Ammon's horn (tissue), 1 donor: ENCODE measurements at regions not wholly inside any gene's neighbourhood (a gene's known extent, or its start where the extent isn't known, plus 50 kb on each side); places are given as distances from the start of the nearest gene placed in this dataset.
"Not testable (repeated sequence)": the region's sequence is repeated elsewhere in the genome, so short reads cannot be mapped to it uniquely, and the experiment has no call there.

ENCODE experiments used
- DNase-seq: peaks from one replicate; pipeline ENCODE4 v3.0.0-alpha.2; 2016; ENCODE audit warnings: low spot score

GRCh38 chr7:149714081-149714909, 59.1 kb downstream of the ZNF467 start:
- peak; percentile 89 for DNase-seq

GRCh38 chr7:149713731-149714068, 59.7 kb downstream of the ZNF467 start:
- no peak for DNase-seq

DNA sequence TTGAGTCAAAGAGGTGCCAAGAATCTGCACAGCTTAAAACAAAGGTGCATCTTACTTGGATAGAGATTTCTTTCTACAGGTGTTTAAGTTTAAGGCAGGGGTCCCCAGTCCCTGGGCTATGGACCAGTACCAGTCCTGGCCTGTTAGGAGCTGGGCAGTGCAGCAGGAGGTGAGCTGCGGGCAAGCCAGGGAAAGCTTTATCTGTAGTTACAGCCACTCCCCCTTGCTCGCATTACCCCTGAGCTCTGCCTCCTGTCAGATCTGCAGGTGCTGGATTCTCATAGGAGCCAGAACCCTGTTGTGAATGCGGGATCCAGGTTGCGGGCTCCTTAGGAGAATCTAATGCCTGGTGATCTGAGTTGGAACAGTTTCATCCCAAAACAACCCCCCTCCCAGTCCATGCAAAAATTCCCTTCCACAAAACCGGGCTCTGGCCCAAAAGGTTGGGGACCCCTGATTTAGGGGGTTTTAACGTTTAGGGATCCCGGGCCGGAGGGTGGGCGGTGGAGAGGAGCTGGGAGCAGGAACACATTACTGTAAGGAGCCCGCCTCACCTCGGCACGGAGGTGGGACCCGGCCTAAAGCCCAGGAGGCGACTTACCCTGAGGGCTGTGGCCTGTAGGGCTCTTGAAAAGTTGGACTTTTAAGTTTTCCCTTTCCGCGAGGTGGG, 60.2 kb downstream of the ZNF467 start:
- no peak for DNase-seq

DNA sequence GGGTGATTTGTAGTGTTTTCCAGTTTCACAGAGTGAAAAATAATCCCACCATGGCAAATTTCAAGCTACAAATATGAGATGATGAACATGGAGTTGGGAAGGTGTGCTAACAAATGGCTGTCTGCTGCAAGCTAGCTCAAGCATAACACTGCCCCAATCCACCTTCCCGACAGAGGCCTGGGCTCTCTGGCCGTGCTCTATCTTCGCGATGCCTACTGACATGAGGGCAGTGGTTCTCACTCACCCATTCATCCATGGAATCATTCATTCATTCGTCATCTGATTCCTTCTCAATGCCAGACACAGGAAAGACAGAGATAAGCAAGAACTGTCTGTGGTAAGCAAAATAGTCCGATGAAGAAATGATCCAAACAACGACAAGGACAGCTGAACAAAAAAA, 65.4 kb downstream of the ZNF467 start:
- no peak for DNase-seq

DNA sequence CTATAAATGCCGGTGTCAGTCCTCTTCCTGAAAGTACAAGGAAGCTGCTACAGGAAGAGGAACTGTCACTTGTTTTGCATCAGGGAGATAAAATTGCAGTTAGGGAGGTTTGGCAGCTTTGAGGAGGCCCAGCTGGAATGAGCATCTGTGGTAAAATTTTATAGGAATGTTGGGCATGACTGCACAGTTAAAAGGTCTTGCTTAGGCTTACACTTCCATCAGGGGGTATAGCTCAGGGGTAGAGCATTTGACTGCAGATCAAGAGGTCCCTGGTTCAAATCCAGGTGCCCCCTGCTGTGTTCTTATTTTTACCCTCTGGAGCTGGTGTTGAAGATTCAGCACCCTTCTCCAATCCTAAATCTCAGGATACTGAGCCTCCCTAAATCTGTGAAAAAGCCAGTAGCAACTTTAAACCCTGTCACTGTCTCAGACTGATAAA, 65.9 kb downstream of the ZNF467 start:
- DNase-seq = no peak

DNA sequence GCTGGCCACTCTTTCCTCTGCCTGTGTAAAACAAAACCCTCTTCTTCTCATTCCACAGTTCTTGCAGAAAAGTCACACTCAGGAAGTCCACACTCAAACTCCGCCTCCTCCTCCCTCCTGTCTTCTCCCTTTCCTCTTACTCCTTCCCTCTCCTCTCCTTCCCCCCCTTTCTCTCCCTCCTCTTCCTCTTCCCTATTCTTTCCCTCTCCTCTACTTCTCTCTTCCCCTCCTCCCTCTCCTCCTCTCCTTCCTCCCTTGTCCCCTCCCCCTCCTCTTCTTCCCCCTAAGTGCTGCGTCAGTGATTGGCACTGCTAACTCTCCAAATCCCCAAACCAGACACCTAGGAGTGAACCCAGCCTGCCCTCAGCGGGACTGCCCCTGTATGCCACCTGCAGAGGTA, 67.0 kb downstream of the ZNF467 start:
- DNase-seq = no peak

DNA sequence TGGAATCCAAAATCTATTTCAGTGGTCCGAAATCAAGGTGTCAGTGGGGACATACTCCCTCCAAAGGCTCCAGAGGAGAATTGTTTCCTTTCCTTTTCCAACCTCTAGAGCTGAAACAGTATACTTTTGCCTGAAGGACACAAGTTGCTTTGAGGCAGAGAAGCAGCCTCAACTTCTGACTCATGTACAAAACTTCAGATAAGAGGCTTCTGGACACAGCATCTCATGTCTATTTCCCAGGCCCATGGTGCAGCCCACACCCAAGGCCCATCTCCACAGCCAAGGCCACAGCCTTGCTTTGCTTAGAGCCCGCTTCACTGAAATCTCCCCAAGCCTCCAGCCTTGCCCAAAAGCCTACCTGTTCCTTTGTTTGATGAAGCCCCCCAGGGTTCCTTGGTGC, 68.9 kb downstream of the ZNF467 start:
- no peak for DNase-seq

DNA sequence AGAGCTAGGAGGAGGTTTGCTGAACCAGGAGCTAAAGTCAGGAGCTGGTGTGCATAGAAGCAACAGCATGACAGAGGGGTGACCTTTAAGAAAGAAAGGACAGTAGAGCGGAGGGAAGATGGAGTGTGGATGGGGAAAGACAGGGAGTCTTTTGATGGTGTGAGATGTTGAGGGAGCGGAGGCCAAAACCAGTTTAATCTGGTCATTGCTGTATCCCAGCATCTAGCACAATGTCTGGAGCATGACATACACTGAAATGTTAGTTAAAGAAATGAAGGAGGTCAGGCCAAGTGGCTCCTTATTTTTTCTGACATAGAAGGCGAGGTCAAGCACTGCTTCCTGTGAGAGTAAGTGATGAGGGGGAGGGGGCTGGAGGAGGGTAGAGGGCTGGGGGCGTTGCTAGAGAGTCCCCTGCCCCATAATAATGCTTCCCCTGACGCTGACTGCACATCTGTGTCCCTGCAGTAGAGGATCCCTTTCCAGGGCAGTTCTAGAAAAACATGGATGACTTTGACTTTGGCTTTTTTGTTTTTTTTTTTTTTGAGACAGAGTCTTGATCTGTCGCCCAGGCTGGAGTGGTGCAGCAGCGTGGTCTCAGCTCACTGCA, 70.2 kb downstream of the ZNF467 start:
- no peak for DNase-seq

DNA sequence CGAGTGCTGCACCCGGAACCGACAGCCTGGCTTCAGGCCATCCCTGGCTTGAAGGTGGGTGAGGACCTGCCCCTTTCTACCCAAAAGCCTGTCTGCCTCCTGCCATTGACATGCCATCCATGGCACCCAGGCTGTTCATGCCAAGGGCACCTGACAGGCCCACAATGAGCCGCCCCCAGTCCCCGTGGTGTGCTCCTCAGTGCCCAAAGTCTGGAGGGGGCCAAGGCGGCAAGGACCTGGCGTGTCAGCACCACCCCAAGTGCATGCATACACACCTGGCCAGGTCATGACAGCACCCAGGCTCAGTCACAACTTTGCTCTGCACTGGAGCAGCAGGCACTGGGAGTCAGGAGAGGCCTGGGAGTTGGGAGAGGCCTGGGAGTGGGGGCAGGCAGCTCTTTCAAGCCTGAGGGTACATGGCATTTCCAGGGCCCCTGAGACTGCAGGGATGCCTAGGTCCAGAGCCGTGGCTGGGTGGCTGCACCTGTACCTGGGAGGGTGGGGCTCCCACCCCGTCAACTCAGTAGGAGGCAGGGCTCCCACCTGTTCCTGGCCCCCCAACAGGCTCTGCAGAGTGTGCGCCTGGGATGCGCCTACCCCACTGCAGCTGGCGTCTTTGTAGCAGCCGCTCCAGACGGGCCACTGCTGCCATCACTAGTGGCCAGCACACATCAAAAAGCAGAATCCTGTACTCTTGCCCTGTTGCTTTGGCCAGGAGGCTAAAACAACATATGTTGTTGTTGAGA, 71.7 kb downstream of the ZNF467 start:
- no peak for DNase-seq

GRCh38 chr7:149697767-149698166, 75.6 kb downstream of the ZNF467 start:
- not testable (repeated sequence) for DNase-seq

GRCh38 chr7:149696280-149696679, 77.1 kb downstream of the ZNF467 start:
- no peak for DNase-seq

- DNase-seq = no peak
These were observed 80.8 kb downstream of the ZNF467 start for GRCh38 chr7:149692557-149692982.

DNA sequence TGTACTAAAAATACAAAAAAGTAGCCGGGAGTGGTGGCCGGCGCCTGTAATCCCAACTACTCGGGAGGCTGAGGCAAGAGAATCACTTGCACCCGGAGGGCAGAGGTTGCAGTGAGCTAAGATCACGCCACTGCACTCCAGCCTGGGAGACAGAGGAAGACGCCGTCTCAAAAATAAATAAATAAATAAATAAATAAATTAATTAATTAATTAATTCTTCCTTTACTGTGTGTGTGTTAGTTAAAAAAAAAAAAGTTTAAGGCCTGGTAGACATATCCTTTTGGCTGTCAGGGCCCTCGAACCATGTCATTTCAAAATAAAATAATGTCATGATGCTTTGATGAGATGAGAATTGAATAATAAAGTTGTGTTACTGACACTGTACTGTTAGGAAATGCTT, 81.3 kb downstream of the ZNF467 start:
- no peak for DNase-seq

DNA sequence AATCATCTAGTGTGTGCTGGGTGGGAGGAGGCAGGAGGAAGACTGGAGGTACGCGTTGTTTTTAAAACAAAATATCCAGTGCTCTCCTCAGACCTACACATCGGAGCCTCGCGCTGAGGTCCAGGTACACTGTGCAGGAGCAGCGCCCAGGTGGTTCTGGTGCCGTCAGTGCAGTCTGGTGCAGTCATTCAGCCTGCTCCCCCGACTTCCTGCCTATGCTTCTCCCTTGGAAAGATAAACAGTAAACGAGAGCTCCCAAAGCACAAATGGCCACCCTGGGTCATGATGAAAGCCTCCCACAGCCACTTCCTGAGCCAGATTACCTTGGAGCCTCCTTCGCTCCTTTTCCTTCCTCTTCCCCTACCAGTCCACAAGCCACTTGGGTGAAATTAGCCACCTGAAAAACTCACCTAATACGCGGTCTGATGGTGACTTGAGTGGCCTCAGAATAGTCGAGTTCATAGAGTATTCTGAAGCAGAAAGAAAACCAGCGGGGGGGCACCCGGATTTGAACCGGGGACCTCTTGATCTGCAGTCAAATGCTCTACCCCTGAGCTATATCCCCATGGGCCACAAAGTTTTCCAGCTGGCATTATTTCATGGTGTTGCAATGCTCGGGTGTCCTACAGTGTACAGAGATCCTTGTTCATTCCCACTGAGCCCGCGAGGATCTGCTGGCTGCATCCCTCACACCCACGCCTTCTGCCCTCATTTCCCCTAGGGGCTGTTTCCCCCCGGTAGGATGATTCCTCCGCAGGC, 82.5 kb downstream of the ZNF467 start:
- DNase-seq = no peak

DNA sequence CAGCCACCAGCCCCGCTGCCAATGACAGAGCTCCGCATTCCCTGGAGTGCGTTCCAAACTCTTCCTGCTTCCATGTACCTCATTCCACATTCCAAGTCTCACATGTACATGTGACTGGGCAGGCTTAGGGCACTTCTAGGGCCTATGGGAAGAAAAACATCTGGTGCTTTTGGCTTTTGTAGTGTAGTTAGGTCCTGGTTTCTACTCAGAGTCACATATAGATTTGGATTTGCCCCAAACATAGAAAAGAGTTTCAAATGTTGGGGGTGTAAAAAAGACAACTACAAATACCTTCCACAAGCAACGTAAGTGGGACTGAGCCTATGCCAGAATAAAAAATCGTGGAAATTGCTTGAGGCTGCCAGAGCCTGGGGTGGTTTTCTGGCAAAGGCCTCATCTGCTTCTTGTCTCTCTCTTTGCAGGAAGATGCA, 84.1 kb downstream of the ZNF467 start:
- DNase-seq = no peak

- DNase-seq = no peak
These were observed 84.6 kb downstream of the ZNF467 start for GRCh38 chr7:149688836-149689235.

GRCh38 chr7:149687820-149688219, 85.6 kb downstream of the ZNF467 start:
- not testable (repeated sequence) for DNase-seq

- no peak for DNase-seq
These were observed 86.9 kb downstream of the ZNF467 start for GRCh38 chr7:149686449-149686848.

GRCh38 chr7:149686011-149686410, 87.4 kb downstream of the ZNF467 start:
- no peak for DNase-seq

DNA sequence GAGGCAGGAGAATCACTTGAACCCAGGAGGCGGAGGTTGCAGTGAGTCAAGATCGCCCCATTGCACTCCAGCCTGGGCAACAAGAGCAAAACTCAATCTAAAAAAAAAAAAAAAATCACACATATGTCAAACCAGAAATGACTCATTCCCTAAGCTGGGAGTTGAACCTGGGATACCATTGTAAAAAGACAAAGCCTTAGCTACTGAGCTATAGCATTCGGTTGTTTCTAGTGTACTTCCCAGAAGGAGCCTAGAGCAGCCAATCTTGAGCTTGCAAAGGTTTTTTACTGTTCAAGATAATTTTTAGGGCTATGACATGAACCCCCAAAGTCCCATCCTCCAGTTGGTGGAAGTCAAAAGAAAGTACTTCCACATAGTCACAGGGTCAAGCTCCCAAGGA, 87.9 kb downstream of the ZNF467 start:
- no peak for DNase-seq

- no peak for DNase-seq
These were observed 89.5 kb downstream of the ZNF467 start for GRCh38 chr7:149683898-149684297.

DNA sequence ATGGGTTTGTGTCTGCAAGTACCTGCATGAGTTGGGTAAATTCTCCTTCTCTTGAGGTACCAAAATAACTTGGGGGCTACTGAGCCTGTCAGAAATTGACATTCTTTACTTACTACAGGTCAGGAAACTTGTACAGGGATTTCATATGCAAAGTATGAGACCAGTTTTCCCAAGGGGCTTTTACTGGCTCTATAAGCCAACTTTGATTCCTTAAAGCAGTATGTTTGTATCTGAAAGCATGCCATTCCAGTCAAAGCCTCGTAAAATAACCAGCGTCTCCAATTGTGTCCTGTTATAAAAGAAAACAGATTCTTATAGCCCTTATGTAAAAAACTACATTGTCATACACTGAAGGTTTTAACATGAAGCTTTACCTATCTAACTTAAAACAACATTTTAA, 90.2 kb downstream of the ZNF467 start:
- no peak for DNase-seq
